Lower leg skin (tissue), 3 donors: ENCODE measurements at regions not wholly inside any gene's neighbourhood (a gene's known extent, or its start where the extent isn't known, plus 50 kb on each side); places are given as distances from the start of the nearest gene placed in this dataset.

Source experiments
- POLR2A ChIP-seq, 2 donors: fragments of 450-650 bp; IDR thresholded peaks; one replicate each; pipeline ENCODE4 v1.6.1; 2016 to 2017; ENCODE audit warnings: antibody characterized with exemption in 2 of 2, mild to moderate bottlenecking in 1 of 2, moderate library complexity in 1 of 2
- TF ChIP-seq, protein P1 (sequence below), 3 donors: fragments of 450-650 bp; IDR thresholded peaks; one replicate each; pipeline ENCODE4 v1.5.1; 2016; ENCODE audit warnings: antibody characterized with exemption in 3 of 3, mild to moderate bottlenecking in 3 of 3, moderate library complexity in 2 of 3

DNA sequence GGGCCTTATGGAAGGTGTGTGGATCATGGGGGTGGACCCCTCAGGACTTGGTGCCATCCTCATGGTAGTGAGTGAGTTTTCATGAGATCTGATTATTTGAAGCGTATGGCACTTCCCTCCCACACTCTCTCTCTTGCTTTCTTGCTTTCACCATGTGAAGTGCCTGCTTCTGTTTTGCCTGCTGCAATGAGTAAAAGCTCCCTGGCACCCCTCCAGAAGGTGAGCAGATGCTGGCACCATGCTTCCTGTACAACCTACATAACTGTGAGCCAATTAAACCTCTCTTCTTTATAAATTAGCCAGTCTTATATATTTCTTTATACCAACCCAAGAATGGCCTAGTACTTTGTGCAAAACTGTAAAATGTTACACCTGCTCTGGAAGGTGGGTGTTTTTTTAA is 396.8 kb upstream of the HS3ST5 start:
- TF ChIP-seq, protein P1, sequence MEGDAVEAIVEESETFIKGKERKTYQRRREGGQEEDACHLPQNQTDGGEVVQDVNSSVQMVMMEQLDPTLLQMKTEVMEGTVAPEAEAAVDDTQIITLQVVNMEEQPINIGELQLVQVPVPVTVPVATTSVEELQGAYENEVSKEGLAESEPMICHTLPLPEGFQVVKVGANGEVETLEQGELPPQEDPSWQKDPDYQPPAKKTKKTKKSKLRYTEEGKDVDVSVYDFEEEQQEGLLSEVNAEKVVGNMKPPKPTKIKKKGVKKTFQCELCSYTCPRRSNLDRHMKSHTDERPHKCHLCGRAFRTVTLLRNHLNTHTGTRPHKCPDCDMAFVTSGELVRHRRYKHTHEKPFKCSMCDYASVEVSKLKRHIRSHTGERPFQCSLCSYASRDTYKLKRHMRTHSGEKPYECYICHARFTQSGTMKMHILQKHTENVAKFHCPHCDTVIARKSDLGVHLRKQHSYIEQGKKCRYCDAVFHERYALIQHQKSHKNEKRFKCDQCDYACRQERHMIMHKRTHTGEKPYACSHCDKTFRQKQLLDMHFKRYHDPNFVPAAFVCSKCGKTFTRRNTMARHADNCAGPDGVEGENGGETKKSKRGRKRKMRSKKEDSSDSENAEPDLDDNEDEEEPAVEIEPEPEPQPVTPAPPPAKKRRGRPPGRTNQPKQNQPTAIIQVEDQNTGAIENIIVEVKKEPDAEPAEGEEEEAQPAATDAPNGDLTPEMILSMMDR (IDR thresholded peaks at IDR 0.05), result no peak
- no peak for TF ChIP-seq POLR2A (IDR thresholded peaks at IDR 0.05)
